CD4-positive, alpha-beta T cell treated with Interleukin-15 for 4 hours (primary cell): ENCODE measurements at regions not wholly inside any gene's neighbourhood (a gene's known extent, or its start where the extent isn't known, plus 50 kb on each side); places are given as distances from the start of the nearest gene placed in this dataset.

Source experiments
- DNase-seq: peaks from one replicate; pipeline ENCODE4 v3.0.0-alpha.2; 2020; ENCODE audit warnings: low spot score

DNA sequence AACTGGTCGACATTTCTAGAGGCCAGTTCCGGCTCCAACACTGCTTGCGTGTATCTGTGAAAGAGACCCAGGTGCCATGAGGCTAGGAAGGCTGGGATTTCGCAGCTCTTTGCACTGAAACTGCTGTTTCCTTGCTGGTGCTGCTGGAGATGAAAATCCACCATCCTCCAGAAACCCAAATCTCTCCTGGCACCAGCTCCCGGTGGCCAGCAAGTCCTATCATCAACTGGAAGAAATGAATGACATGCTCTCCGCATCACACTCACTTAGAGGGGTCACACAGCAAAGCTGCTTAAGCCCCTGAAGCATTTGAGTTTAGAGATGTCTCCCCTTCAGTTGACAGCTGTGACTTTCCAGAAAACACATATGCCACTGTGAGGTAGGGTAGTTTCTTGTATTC, 471.8 kb upstream of the PROK2 start:
- no peak for DNase-seq

DNA sequence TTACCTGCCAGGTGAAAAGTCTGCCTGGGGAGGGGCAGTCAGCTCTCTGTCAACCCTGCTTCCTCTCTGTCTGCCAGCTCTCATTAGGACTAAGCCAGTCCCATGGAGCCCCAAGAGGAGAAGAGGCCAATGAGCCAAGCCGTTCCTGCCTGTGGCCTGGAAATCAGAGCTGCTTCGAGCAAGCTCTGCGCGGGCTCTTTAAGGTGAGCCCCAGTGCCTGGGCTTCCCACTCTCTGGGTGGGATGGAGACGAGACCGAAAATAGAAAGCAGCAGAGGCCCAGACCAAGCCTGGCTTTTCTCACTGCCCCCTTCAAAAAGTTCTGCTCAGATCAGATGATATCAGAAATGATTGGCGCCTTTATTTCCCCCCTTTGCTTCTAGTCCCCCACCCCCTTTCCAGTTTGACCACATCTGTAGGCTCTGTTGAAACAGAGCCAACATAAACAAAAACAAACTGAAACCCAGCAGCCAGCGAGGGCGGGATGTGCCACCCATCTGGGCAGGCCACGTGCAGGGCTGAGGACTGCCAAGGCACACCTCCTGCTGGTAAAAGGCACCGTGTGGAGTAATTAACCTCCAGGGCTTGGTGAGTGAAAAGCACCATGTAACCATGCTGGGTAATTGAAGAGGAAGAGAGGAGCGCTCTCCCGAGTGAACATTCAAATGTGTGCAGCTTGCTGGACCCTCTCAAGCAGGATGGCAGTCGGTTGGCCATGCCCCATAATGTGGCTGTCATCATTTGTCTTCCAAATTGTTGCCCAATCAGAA, 471.0 kb upstream of the PROK2 start:
- no peak for DNase-seq

DNA sequence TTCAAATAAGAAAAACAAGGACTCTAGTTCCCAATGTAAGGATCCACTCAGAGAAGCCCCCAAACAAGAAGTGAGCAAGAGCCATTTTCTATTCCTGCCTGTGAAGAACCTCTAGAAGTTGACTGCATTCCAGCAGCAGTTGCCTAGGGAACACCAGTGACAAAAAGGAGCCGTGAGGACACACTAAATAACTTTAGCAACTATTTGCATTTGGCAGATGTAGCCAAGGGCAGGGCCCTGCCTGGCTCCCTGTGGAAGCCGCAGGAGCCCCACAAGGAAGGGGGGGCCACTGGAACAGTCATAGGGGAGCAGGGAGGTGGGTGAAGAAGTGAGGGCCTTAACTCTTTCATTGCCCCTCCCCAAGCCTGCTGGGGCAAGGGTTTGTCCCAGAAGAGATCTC, 470.2 kb upstream of the PROK2 start:
- DNase-seq = no peak

DNA sequence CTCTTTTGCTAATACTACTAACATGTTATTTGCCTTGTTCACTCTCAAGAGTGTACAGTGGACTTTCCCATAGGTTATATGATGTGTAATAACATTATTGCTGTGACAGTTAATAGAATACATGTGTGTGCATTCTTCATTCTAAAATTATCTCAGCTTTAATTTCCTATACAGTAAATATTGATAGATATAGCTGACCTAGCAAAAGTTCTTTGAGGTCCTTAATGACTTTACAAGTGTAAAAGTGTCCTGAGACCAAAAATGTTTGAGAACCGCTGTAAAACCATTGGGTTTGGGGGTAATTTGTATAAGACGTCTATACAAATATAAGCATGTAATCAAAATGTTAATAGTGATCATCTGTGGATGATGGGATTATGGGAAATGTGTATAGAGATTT, 469.5 kb upstream of the PROK2 start:
- DNase-seq = no peak

DNA sequence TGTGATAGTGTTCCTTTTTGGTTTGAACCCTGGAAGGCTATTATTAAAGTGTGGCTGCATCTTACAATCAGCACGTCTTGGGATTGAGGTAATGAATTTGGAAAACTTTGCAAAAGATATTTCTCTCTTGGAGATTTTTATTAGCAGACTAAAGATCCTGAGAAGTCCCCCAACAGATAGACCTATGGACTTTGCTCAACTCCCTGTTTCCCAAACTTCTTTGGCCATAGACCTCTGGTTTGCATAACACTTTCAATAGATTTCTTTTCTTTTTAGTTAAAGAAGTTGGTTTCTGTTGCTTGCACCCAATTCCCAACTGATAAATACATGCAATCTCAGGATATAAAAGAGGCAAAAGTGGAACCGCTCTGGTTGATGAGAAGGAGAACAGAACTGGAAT, 465.8 kb upstream of the PROK2 start:
- no peak for DNase-seq

DNA sequence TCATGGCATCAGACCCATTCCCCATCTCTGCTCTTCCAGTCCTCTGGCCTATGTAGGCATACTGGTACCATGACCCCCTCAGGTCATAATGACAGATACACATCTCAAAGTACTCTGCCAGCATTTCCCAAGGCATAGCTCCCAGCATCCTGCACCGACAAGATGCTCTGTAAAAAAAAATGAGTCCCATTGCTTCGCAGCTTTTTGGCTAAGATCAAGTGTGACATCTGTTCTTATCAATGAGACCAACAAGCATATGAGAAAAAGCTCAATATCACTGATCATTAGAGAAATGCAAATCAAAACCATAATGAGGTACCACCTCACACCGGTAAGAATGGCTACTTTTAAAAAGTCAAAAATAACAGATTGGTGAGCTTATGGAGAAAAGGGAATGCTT, 463.9 kb upstream of the PROK2 start:
- no peak for DNase-seq

DNA sequence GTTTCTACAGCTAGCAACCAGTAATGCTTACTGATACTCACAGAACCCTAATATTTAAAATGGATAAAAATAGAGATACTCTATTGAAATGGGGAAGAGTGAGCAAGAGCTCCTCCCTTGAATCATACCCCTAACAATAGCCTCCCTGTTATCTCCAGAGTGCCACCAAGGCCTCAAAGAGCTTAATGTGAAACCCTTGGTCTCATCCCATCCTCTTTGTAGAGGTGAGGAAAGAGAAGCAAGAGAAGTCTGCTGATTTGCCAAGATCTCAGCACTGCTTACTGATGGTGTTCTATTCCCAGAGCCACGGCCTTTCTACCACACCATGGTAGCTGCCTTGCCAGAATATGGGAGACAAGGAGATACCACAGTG, 463.4 kb upstream of the PROK2 start:
- DNase-seq = no peak

DNA sequence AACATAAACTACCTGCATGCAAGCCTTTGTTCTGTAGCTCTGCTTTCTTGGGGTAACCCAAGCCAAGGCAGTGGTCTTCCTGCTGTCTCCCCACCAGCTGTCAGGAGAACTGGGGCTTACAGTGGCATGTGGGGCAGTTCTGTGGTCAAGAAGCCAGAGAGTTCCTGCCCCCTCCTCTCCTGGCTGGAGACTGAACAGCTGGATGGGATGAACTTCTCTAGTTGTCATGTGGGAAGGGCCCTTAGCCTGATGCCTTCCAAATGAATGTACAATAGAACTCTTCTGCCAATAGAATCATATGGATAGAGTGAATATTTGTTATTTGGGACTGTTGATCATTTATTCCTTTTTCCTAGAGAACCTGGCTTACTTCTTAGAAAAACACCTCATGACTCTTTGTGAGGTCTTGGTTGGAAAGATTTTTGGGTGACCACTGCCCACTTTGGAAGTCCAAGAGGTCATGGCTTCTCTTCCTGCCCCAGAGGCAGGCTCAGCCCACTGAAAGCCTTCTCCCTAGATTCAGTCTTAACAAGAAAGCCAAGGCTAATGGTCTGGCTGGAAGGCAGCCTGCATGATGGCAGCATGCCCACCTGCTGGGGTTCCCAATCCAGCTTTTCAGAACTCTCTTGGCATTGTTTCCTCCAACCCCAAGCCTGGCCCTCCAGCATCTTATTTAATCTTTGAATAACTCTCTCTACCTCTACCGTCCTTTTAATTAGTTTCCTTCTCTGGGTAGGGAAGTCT, 462.9 kb upstream of the PROK2 start:
- DNase-seq = no peak

DNA sequence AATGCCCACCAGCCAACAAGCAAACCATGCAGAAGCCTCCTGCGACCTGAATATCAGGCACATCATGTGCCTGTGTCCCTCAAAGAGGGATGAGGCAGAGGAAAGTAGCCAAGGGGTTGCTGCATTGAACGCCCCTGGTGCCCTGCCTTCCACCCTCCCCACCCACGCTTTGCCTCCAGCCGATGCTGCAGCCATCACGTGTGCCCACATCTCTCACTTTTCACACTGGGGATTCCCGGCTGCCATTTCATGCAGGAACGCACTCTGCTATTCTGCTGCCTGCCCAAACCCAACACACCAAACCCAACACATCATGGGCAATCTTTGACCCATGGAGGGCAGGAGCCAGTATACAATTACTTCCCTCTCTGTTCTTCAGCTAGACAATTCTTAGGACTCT, 462.2 kb upstream of the PROK2 start:
- no peak for DNase-seq

DNA sequence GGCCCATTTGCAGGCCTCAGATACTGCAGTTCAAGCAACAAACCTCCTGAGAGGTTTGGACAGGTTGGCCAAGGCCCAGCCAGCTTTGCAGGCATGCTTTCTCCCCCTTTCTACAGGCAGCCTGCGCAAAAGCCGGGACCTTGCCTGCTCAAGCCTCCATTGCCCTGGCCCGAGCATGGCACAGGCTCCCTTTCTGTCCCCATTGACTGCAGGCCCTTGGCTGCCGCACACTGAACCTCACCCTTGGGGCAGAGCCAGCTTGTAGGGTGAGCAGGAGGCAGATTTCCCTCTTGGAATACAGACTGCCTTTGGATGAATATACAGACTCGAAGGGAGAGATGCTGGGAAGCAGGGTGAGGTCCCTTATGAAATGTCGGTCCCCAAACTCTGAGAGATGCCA, 461.7 kb upstream of the PROK2 start:
- no peak for DNase-seq

DNA sequence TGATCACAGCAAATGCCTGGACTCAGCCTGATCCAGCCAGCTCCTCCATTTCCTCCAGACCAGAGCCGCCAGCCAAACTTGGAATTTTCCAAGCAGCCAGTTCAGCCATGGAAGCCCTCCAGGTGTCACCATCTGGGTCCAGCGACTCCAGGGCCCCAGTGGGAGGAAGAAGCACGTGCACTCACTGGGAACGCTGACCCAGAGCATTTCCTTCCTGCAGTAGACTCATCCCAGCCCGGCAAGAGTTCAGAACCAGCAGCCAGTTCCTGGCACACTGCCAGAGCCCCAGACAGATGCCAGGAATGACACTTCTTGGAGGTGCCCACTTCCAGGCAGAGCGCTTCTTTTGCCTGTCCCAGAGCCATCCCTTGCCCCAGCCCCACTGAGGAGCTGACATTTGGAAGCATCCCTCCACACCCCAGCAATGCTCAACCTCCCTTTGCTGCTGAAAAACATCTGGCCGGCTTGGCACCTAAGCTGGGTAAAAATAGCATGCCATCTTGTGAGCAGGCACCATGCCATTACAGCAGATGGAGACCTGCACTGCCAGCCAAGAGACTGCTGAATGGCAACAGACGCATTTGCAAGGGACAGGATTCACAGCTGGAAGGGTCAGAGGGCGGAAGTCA, 460.3 kb upstream of the PROK2 start:
- no peak for DNase-seq

DNA sequence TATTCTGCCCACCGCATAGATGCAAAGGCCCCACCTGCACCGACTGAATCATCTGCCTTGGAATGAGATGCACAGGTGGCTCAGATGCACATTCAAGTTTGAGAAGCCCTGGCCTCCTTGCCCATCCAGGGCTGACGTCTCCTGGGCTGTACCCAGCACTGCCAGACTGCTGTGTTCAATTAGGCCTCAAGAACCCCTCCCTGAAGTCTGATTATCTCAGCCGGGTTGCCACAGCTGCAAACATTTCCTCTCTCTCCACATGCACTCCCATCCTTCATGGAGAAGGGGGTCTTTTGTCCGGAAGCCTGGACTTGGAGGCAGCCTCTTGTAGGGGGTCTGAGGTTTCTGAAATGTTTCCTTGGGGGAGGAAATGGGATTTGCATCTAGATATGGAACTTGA, 459.4 kb upstream of the PROK2 start:
- DNase-seq = no peak

DNA sequence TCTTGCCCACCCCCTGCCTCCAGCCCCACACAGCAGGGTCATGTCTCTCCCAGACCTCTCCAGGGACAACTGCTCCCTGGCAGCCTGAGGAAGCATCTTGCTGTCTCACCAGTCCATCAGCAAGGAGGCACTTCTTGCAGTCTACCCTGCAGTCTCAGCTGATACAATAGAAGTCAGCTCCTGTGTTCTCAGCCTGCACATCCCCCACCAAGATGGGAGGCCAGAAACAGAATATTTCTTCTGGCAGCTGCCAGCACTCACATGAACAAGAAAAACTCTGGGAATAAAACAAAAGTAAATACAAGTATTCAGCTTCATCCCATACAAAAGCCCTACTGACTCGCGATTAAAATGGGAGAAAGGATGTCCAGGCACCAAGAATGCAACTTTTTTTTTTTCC, 457.4 kb upstream of the PROK2 start:
- no peak for DNase-seq

DNA sequence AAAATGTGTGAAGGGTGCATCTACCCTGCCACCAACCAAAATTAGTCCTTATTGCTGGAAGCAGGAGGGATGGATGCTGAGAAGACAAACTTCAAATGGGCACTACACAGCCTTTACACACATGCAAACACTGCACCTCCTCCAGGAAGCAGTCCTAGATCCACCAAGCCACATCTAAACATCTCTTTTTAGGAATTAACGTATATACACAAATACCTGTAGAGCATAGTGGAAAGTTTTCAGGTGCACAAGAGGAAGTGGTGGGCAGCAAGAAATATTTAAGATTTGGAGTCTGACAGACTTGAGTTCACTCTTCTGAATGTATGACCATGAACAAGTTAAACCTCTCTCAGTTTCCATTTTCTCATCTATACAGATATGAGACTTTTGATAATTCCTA, 456.6 kb upstream of the PROK2 start:
- DNase-seq = no peak

DNA sequence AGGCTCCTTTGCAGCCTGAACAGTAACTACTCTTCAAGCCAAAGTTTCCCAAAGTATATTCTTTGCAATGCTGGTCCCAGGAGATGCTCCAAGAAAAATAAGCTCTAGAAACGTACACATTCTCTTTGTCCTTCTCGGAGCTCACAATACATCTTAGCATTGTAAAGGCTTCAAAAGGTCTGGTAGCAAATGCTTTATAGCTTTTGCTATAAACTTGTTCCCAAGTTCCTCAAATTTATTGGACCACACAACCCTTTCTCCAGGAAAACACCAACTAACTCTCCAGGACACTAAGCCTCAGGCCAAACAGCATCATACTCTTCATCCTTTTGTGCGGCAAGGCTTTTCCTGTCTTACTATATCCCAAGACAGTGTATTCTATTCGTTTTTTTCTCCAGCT, 455.6 kb upstream of the PROK2 start:
- no peak for DNase-seq

DNA sequence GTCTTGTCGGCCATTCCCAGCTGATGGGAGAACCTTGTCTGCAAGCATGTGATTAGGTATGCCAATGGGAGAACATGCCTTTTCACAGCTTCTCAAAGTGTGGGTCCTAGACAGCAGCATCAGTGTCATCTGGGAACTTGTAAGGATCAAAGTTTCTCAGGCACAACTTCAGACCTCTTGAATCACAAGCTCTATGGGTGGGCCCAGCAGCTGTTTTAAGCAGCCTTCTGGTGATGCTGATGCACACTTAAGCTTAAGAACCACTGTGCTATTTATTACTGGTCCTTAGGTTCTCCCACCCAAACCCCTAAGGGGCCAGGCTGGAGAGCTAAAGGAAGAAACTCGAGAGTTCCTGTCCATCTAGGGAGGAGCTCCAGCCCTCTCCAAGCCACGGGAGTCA, 453.9 kb upstream of the PROK2 start:
- DNase-seq = no peak

DNA sequence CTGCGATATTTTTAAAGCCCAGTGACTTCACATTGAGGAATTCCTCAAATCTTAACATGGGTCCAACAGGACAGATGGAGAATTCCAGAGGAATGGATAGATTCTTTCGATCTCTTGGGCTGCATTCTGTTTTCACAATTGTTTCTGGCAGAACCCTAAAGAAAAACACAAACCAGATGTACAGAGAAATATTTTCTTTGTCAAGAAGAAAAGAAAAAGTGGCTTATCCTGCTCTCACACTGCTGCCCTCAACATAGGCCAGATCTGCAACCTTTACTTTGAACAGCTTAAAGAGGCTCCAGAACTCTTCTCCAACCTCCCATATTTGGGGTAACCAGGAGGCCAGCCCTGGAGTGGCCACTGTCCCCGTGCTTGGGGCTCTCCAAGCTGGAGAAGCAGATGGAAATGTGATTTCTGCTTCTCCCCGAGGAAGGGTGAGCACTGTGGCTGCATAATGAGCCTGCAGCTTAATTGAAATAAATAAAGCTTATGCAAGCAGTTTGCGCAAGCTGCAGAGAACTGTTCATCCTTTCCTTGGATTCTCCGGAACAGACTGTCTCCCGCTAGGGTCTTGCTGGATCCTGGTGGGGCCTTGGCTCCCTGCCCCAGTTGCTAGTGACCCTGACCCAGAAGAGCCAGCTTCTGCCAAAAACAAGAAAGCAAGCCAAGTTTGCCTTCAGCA, 453.2 kb upstream of the PROK2 start:
- DNase-seq = no peak

DNA sequence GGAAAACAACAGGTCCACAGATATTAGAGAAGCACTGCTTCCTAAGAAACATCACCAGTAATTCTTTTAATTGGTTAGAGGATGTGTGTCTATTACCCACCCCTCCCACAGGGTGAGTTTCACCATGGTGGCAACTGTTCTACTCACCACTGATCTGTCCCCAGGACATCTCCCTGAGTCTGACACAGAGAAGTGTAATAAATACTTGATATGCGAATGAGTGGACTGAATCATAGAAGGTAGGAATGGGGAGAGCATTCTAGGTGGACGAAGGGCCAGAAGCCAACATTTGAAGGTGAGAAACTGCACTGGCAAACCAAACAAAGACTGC, 452.7 kb upstream of the PROK2 start:
- DNase-seq = no peak

DNA sequence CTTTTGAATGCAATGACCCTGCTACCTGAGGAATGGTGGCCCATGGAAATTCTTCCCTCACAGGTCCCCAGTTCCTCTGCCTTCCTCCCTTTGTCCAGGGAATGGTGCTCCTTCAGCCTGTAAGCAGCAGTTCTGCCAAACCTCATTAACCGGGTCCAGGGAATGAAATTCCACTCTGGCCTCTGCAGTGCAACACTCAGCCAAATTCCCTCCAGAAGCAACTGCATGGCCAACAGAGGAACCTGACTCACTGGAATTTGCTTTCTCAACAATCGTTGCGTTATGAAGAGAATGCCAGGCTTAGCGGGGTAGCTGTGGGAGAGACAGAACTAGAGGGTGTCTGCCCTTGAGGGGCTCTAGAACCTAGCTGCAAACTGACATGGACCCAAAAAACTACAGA, 449.4 kb upstream of the PROK2 start:
- DNase-seq = no peak

DNA sequence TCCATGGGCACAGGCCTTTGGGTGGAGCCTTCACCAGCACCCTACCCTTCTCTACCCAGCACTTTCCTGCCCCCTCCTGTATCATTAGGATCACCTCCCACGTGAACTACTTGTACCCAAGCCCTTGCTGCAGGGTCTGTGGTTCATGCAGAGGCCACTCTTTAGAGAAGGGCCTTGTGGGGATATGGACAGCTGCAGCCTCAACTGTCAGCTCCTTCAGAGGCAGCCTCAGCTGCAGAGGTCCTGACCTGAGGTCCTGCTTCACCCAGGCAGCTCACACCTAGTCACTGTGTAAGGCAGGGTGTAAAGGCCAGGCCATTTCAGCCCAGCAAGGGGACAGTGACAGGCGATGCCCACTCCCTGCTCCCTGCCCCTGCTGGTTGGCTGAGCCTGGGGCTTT, 448.6 kb upstream of the PROK2 start:
- DNase-seq = no peak

DNA sequence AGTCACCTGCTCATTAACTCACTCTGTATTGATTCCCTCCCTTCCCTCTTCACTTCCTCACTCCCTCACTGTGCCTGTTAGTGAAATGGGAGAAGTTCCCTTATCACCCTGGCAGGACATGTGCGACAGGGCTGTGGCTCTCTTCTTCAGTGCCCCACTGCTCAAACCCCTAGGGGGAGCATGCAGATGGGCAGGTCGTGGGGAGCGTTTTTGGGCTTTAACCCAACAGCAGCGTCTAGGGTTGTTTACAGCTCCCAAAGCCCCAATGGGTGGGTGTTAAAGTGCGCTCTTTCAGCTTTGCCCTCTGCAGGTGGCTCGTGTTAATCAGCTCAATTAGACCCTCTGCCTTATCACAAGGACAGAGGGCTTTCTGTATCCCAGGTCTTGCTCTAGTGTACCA, 447.8 kb upstream of the PROK2 start:
- DNase-seq = no peak

DNA sequence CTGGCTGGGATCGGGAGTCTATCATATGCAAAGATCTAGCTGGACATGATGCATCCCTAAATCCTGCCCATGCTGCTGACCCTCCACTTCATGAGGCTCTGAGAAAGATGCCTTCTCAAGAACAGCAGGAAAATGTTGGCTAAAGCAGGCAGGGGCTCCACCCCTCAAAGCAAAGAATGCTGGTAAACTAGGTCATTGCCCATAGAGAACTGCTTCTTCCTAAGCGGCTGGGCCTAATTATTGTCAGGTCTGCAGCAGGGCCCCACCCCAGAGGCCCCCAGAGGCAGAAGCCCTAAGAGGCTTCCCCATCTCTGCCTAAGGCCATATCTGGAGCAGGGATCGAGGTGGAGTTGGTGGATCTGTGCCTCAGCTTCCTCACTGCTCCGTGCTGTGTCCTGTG, 447.4 kb upstream of the PROK2 start:
- no peak for DNase-seq
